Cerebellar cortex (tissue), 1 donor: ENCODE measurements at regions not wholly inside any gene's neighbourhood (a gene's known extent, or its start where the extent isn't known, plus 50 kb on each side); places are given as distances from the start of the nearest gene placed in this dataset.
"Not testable (repeated sequence)": the region's sequence is repeated elsewhere in the genome, so short reads cannot be mapped to it uniquely, and the experiment has no call there.

Experiments used
- DNase-seq: peaks from one replicate; pipeline ENCODE4 v3.0.0-alpha.2; 2015; ENCODE audit warnings: low spot score

- DNase-seq, result no peak
Measured at GRCh38 chr7:52777051-52777822, 258.2 kb upstream of the POM121L12 start.

- no peak for DNase-seq
Measured at GRCh38 chr7:52775876-52776275, 259.6 kb upstream of the POM121L12 start.

- DNase-seq, result no peak
Measured at GRCh38 chr7:52771177-52771576, 264.3 kb upstream of the POM121L12 start.

GRCh38 chr7:52764492-52765169 lies 270.8 kb upstream of the POM121L12 start:
- no peak for DNase-seq

GRCh38 chr7:52758356-52758755 lies 277.1 kb upstream of the POM121L12 start:
- no peak for DNase-seq

GRCh38 chr7:52753855-52754254 lies 281.6 kb upstream of the POM121L12 start:
- no peak for DNase-seq

- DNase-seq, result no peak
Measured at GRCh38 chr7:52752891-52753290, 282.5 kb upstream of the POM121L12 start.

- no peak for DNase-seq
Measured at GRCh38 chr7:52749880-52750279, 285.6 kb upstream of the POM121L12 start.

- no peak for DNase-seq
Measured at GRCh38 chr7:52747817-52748216, 287.6 kb upstream of the POM121L12 start.

- no peak for DNase-seq
Measured at GRCh38 chr7:52741670-52742290, 293.7 kb upstream of the POM121L12 start.

- no peak for DNase-seq
Measured at GRCh38 chr7:52735656-52736055, 299.8 kb upstream of the POM121L12 start.

- DNase-seq, result not testable (repeated sequence)
Measured at GRCh38 chr7:52728683-52729082, 306.8 kb upstream of the POM121L12 start.

- DNase-seq, result no peak
Measured at GRCh38 chr7:52727632-52728031, 307.8 kb upstream of the POM121L12 start.

- DNase-seq, result no peak
Measured at GRCh38 chr7:52726986-52727385, 308.4 kb upstream of the POM121L12 start.

GRCh38 chr7:52726493-52726892 lies 308.9 kb upstream of the POM121L12 start:
- DNase-seq, result no peak

- DNase-seq, result no peak
Measured at GRCh38 chr7:52723606-52724005, 311.8 kb upstream of the POM121L12 start.

GRCh38 chr7:52720856-52721255 lies 314.6 kb upstream of the POM121L12 start:
- DNase-seq, result no peak

- no peak for DNase-seq
Measured at GRCh38 chr7:52719677-52720076, 315.8 kb upstream of the POM121L12 start.

- no peak for DNase-seq
Measured at GRCh38 chr7:52715701-52716100, 319.7 kb upstream of the POM121L12 start.

- DNase-seq, result no peak
Measured at GRCh38 chr7:52712938-52713337, 322.5 kb upstream of the POM121L12 start.

- no peak for DNase-seq
Measured at GRCh38 chr7:52711951-52712350, 323.5 kb upstream of the POM121L12 start.

- no peak for DNase-seq
Measured at GRCh38 chr7:52708846-52709245, 326.6 kb upstream of the POM121L12 start.

GRCh38 chr7:52705768-52706167 lies 329.7 kb upstream of the POM121L12 start:
- no peak for DNase-seq
